NB4 (cell line): ENCODE measurements at regions not wholly inside any gene's neighbourhood (a gene's known extent, or its start where the extent isn't known, plus 50 kb on each side); places are given as distances from the start of the nearest gene placed in this dataset.

Source experiments
- DNase-seq: peaks from one replicate; pipeline ENCODE4 v3.0.0; 2010; ENCODE audit warnings: low read depth
- H3K4me3 ChIP-seq: one replicate; pipeline ENCODE4 v1.5.1; 2011; ENCODE audit warnings: mild to moderate bottlenecking, low read depth, low read length, moderate library complexity
- CTCF ChIP-seq: IDR thresholded peaks from one replicate; pipeline ENCODE4 v1.5.1; 2012; ENCODE audit warnings: low read depth, low read length
- MAX ChIP-seq: IDR thresholded peaks from 2 replicates; pipeline ENCODE4 v1.6.1; 2011; ENCODE audit warnings: low read depth, low read length
- MYC ChIP-seq: IDR thresholded peaks from 2 replicates; pipeline ENCODE4 v1.6.1; 2011; ENCODE audit warnings: low read depth, low read length
- POLR2A ChIP-seq: IDR thresholded peaks from 2 replicates; pipeline ENCODE4 v1.6.1; 2011; ENCODE audit warnings: mild to moderate bottlenecking; ENCODE audit not compliant: insufficient read length; ENCODE audit errors: extremely low read depth

- peak; percentile 97 for DNase-seq
Observed at GRCh38 chr13:109389892-109390345, 396.5 kb downstream of the IRS2 start.

GRCh38 chr13:109389456-109389855, 396.9 kb downstream of the IRS2 start:
- DNase-seq = no peak
- TF ChIP-seq MAX (0 out of 2 replicates have a peak, but pooled peaks have one; percentile 26), MYC (no peak)
- no peak overlapping the region for H3K4me3 ChIP-seq

More at GRCh38 chr13:109389892-109390345, 396.5 kb downstream of the IRS2 start:
- H3K4me3 ChIP-seq = no peak overlapping the region
- TF ChIP-seq MYC = peak; percentile 85
- TF ChIP-seq MAX = peak; percentile 64
- TF ChIP-seq CTCF = no peak
- TF ChIP-seq POLR2A = peak; percentile 29

- DNase-seq = peak; percentile 91
- peak overlapping the region; percentile 0 for H3K4me3 ChIP-seq
- TF ChIP-seq MYC (peak; percentile 52), POLR2A (no peak), MAX (peak; percentile 33; the same call in 1 of the 2 replicates), CTCF (no peak)
Observed at GRCh38 chr13:109387471-109387870, 398.9 kb downstream of the IRS2 start.

GRCh38 chr13:109385242-109385560, 401.2 kb downstream of the IRS2 start:
- peak; percentile 66 for DNase-seq
- TF ChIP-seq MAX (no peak), MYC (no peak), POLR2A (no peak), CTCF (no peak)
- no peak overlapping the region for H3K4me3 ChIP-seq

GRCh38 chr13:109384491-109385241, 401.7 kb downstream of the IRS2 start:
- DNase-seq = peak; percentile 22
- H3K4me3 ChIP-seq = no peak overlapping the region
- TF ChIP-seq MYC = no peak

GRCh38 chr13:109383683-109384082, 402.7 kb downstream of the IRS2 start:
- no peak for TF ChIP-seq POLR2A
- TF ChIP-seq CTCF = no peak
- TF ChIP-seq MYC = no peak
- no peak for TF ChIP-seq MAX
- peak; percentile 28 for DNase-seq
- no peak overlapping the region for H3K4me3 ChIP-seq
